GM23248 (cell line): ENCODE measurements at regions not wholly inside any gene's neighbourhood (a gene's known extent, or its start where the extent isn't known, plus 50 kb on each side); places are given as distances from the start of the nearest gene placed in this dataset.

Source experiments
- DNase-seq: peaks from one replicate; pipeline ENCODE4 v3.0.0-alpha.2; 2015
- H2AFZ ChIP-seq: fragments of 200-600 bp; sonication (generic); 2 replicates; pipeline ENCODE4 v1.6.1; 2016; ENCODE audit warnings: antibody characterized with exemption
- H3F3A ChIP-seq: fragments of 200-600 bp; sonication (generic); 2 replicates; pipeline ENCODE4 v1.6.1; 2016; ENCODE audit warnings: mild to moderate bottlenecking, antibody characterized with exemption, mixed run types; ENCODE audit not compliant: insufficient read depth
- H3K27ac ChIP-seq: fragments of 200-600 bp; sonication (generic); 2 replicates; pipeline ENCODE4 v1.5.1; 2016; ENCODE audit warnings: mild to moderate bottlenecking
- H3K27me3 ChIP-seq: fragments of 200-600 bp; sonication (generic); replicated peaks from 2 replicates; pipeline ENCODE4 v1.6.1; 2016; ENCODE audit warnings: mild to moderate bottlenecking; ENCODE audit not compliant: insufficient read depth
- H3K36me3 ChIP-seq: fragments of 200-600 bp; sonication (generic); 2 replicates; pipeline ENCODE4 v1.6.1; 2016; ENCODE audit warnings: low read depth, mild to moderate bottlenecking
- H3K4me1 ChIP-seq: fragments of 200-600 bp; sonication (generic); 2 replicates; pipeline ENCODE4 v1.6.1; 2016; ENCODE audit warnings: mild to moderate bottlenecking; ENCODE audit not compliant: insufficient read depth
- H3K4me2 ChIP-seq: fragments of 200-600 bp; sonication (generic); one replicate; pipeline ENCODE4 v1.6.1; 2016; ENCODE audit warnings: mild to moderate bottlenecking; ENCODE audit not compliant: unreplicated experiment
- H3K4me3 ChIP-seq: fragments of 200-600 bp; sonication (generic); 2 replicates; pipeline ENCODE4 v1.5.1; 2016; ENCODE audit warnings: mild to moderate bottlenecking
- H3K79me2 ChIP-seq: fragments of 200-600 bp; sonication (generic); 2 replicates; pipeline ENCODE4 v1.6.1; 2016; ENCODE audit warnings: mild to moderate bottlenecking; ENCODE audit not compliant: insufficient read depth
- H3K9ac ChIP-seq: fragments of 200-600 bp; sonication (generic); 2 replicates; pipeline ENCODE4 v1.6.1; 2016; ENCODE audit warnings: mild to moderate bottlenecking
- H3K9me2 ChIP-seq: fragments of 200-600 bp; sonication (generic); 2 replicates; pipeline ENCODE4 v1.6.1; 2016; ENCODE audit warnings: mixed run types, mild to moderate bottlenecking, moderate library complexity; ENCODE audit not compliant: insufficient read depth
- H3K9me3 ChIP-seq: fragments of 200-600 bp; sonication (generic); one replicate; pipeline ENCODE4 v1.6.1; 2017; ENCODE audit warnings: low read depth
- H4K20me1 ChIP-seq: fragments of 200-600 bp; sonication (generic); 2 replicates; pipeline ENCODE4 v1.6.0; 2016; ENCODE audit not compliant: insufficient read depth
- EZH2 ChIP-seq: fragments of 200-600 bp; sonication (generic); IDR thresholded peaks from 2 replicates; pipeline ENCODE4 v1.6.1; 2018; ENCODE audit warnings: antibody characterized with exemption, mild to moderate bottlenecking; ENCODE audit not compliant: insufficient read depth, poor library complexity, severe bottlenecking
- EZH2phosphoT487 ChIP-seq: fragments of 200-600 bp; sonication (generic); IDR thresholded peaks from 2 replicates; pipeline ENCODE4 v1.6.1; 2018; ENCODE audit warnings: antibody characterized with exemption, moderate library complexity, mild to moderate bottlenecking, low read depth; ENCODE audit not compliant: insufficient read depth
- WGBS, 2 experiments: methylation state at CpG; one replicate each; pipeline ENCODE4 v1.1.6; 2015 to 2017; ENCODE audit warnings: low lambda C conversion rate in 2 of 2, low coverage in 1 of 2; ENCODE audit errors: missing lambda C conversion rate in 2 of 2; 5-methylcytosine and 5-hydroxymethylcytosine counted together
- in situ Hi-C: fragments of 300-500 bp; cut with MboI; formaldehyde crosslinking; loops from 2 replicates; pipeline ENCODE4 v1.15.0; 2020

DNA sequence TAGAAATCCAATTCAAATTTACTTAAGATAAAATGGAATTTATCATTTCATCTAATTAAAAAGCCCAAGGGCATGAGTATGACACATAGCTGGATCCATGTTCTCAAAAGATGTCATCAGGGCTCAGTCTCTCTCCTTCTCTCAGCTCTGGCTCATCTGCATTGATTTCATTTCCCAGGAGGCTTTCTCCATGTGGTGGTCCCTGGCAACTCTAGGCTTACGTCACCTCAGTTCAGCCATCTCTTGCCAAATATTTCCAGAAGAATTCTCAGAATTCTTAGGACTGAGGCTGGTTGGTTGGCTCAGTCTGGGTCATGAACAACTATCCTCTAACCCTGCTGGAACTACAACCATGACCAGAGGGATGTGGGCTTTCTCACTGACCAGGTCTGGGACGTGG is 65.3 kb downstream of the FOS start:
- H3K36me3 ChIP-seq: no peaks in the 10 kb centered on the region
- no peak overlapping the region for H3K9ac ChIP-seq
- H3K9me2 ChIP-seq: no peaks in the 10 kb centered on the region
- no peaks in the 10 kb centered on the region for H3K27me3 ChIP-seq
- no peak overlapping the region for H3K4me3 ChIP-seq
- no peaks in the 10 kb centered on the region for H4K20me1 ChIP-seq
- TF ChIP-seq EZH2 (no peak), EZH2phosphoT487 (no peak)
- no peak overlapping the region for H2AFZ ChIP-seq
- peaks cover 31% of the 10 kb centered on the region for H3F3A ChIP-seq
- in situ Hi-C loops: no loop called here
- peak overlapping the region; percentile 40 for H3K27ac ChIP-seq
- peaks cover 24% of the 10 kb centered on the region for H3K4me1 ChIP-seq
- H3K79me2 ChIP-seq: no peaks in the 10 kb centered on the region
- peak; percentile 88 for DNase-seq
- peak overlapping the region; percentile 26 for H3K4me2 ChIP-seq
- 8 to 34% methylated on average over 2 of the region's 2 CpGs for WGBS, 2 experiments
- no peaks in the 10 kb centered on the region for H3K9me3 ChIP-seq

DNA sequence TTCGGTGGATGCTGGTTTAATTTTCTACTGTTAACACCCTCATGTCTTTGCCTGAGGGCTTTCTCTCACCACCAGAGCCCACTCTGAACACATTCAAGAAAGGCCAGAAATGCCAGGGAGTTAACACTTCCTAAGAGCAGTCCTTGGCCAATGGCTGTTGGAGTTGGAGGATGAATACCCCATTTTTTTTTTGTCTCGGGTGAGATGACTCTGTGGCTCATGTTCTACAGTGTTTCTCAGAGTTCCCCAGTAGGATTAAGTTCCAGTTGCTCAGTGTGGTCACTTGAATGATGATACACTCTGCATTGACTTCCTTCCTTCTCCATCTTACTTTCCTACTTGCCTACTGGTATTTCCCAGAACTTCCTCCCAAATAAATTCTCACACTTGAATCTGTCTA is 65.8 kb downstream of the FOS start:
- H3K4me1 ChIP-seq: peaks cover 19% of the 10 kb centered on the region
- 80 to 83% methylated on average over 2 of the region's 2 CpGs for WGBS, 2 experiments
- TF ChIP-seq EZH2phosphoT487: no peak
- no peak for TF ChIP-seq EZH2
- H3K9me2 ChIP-seq: no peaks in the 10 kb centered on the region
- peak overlapping the region; percentile 26 for H3K4me2 ChIP-seq
- H3K9me3 ChIP-seq: no peaks in the 10 kb centered on the region
- no peaks in the 10 kb centered on the region for H3K79me2 ChIP-seq
- H2AFZ ChIP-seq: no peak overlapping the region
- H3K36me3 ChIP-seq: no peaks in the 10 kb centered on the region
- peak; percentile 33 for DNase-seq
- H3K9ac ChIP-seq: no peak overlapping the region
- no peaks in the 10 kb centered on the region for H4K20me1 ChIP-seq
- peaks cover 27% of the 10 kb centered on the region for H3F3A ChIP-seq
- in situ Hi-C loops: no loop called here
- peak overlapping the region; percentile 40 for H3K27ac ChIP-seq
- H3K4me3 ChIP-seq: no peak overlapping the region
- H3K27me3 ChIP-seq: no peaks in the 10 kb centered on the region

DNA sequence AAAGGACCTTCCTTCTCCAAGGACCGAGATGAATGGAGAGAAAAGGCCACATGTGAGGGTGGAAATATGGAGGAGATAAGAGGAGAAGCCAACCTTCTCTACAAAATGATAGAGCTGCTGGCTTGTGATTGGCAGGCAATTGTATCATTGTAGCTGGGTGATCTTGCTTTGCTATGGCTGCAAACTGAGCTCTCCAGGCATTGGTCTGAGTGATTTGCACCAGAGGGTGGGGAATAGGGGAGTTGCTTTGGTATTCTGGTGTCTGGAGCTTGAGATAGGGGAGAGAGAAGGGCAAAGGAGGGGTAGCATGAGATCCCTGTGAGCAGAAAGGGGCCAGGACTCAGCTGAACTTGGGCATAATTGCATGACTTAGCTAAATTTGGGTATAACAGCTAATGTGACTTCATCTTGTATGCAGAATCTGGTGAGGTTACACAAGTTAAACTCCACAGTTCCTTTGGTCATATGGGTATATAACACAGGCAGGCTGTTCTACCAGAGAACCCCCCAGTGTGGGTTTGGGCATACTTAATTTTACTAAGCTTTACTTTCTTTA is 72.0 kb downstream of the FOS start:
- Histone ChIP-seq H3K9ac (no peak overlapping the region), H4K20me1 (no peaks in the 10 kb centered on the region), H3K9me3 (no peaks in the 10 kb centered on the region), H3K9me2 (no peaks in the 10 kb centered on the region), H3K27me3 (no peaks in the 10 kb centered on the region), H3K4me2 (no peak overlapping the region), H3K79me2 (no peaks in the 10 kb centered on the region), H3F3A (no peaks in the 10 kb centered on the region), H3K4me3 (no peak overlapping the region), H3K36me3 (no peaks in the 10 kb centered on the region), H3K27ac (no peak overlapping the region), H3K4me1 (no peaks in the 10 kb centered on the region), H2AFZ (no peak overlapping the region)
- WGBS, 2 experiments: 68 to 69% methylated on average over 1 of the region's 1 CpG
- no peak for DNase-seq
- in situ Hi-C loops: no loop called here
- TF ChIP-seq EZH2phosphoT487: no peak
- TF ChIP-seq EZH2: no peak

DNA sequence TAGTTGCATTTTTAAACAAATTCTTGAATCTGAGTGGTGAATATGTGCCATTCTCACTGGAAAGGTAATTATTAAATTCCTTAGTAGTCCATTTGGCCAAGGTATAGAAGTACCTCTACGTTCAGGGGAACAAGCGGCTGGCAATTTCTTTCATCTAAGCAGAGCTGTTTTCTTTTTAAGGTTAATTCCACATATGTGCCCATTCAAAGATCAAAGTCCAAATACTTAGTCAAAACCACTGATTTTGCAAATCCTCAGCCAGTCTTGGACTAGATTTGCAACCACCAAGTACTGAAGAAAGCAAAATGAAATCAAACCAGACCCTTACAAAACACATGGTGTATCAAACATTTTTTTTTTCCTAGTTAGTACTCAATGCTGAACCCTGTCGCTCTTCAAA is 68.7 kb upstream of the JDP2 start:
- Histone ChIP-seq H3K9me2 (no peaks in the 10 kb centered on the region), H3K4me3 (no peak overlapping the region), H3K27ac (no peak overlapping the region), H3K4me2 (no peak overlapping the region), H3K79me2 (no peaks in the 10 kb centered on the region), H4K20me1 (no peaks in the 10 kb centered on the region), H3K4me1 (peaks cover 19% of the 10 kb centered on the region), H3K27me3 (peaks cover 5% of the 10 kb centered on the region; the same call in 1 of the 2 replicates), H3K36me3 (no peaks in the 10 kb centered on the region), H2AFZ (no peak overlapping the region), H3K9ac (no peak overlapping the region), H3K9me3 (no peaks in the 10 kb centered on the region), H3F3A (no peaks in the 10 kb centered on the region)
- TF ChIP-seq EZH2phosphoT487 (no peak), EZH2 (no peak)
- 79 to 81% methylated on average over 3 of the region's 3 CpGs for WGBS, 2 experiments
- no peak for DNase-seq
- in situ Hi-C loops: no loop called here

DNA sequence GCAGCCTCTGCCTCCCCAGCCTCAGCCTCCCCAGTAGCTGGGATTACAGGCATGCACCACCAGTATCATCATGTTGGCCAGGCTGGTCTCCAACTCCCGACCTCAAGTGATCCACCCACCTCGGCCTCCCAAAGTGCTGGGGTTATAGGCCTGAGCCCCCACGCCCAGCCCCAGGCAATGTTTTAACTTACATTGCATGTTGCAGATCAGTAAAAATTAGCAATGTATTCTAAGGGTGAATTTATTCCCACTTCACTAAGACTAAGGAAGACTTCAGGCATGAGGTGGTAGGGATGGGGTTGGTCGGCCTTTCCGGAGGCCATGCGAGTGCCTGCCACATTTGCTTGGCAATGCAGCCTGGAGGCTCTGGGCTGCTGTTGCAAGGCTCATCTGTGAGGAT is 66.8 kb upstream of the JDP2 start:
- H3K9me3 ChIP-seq: no peaks in the 10 kb centered on the region
- H3K4me1 ChIP-seq: peaks cover 19% of the 10 kb centered on the region
- H3K79me2 ChIP-seq: no peaks in the 10 kb centered on the region
- 81 to 82% methylated on average over 6 of the region's 6 CpGs for WGBS, 2 experiments
- no peaks in the 10 kb centered on the region for H3K36me3 ChIP-seq
- H3K9me2 ChIP-seq: no peaks in the 10 kb centered on the region
- H2AFZ ChIP-seq: no peak overlapping the region
- H3K9ac ChIP-seq: no peak overlapping the region
- no peak for DNase-seq
- H3K4me2 ChIP-seq: no peak overlapping the region
- H3K27me3 ChIP-seq: peaks cover 8% of the 10 kb centered on the region; the same call in 1 of the 2 replicates
- no peak overlapping the region for H3K4me3 ChIP-seq
- TF ChIP-seq EZH2phosphoT487: no peak
- TF ChIP-seq EZH2: no peak
- no peak overlapping the region for H3K27ac ChIP-seq
- no peaks in the 10 kb centered on the region for H3F3A ChIP-seq
- H4K20me1 ChIP-seq: no peaks in the 10 kb centered on the region
- in situ Hi-C loops: no loop called here
